GM18868 (cell line): ENCODE measurements at regions not wholly inside any gene's neighbourhood (a gene's known extent, or its start where the extent isn't known, plus 50 kb on each side); places are given as distances from the start of the nearest gene placed in this dataset.

Experiments used
- ATAC-seq: cut with Tn5 transposase; IDR thresholded peaks from one replicate; pipeline ENCODE4 v1.9.1; 2021; ENCODE audit warnings: mild to moderate bottlenecking, moderate library complexity; ENCODE audit not compliant: unreplicated experiment

GRCh38 chr22:48712558-48713271 is 1115.0 kb downstream of the BRD1 start:
- no peak for ATAC-seq

DNA sequence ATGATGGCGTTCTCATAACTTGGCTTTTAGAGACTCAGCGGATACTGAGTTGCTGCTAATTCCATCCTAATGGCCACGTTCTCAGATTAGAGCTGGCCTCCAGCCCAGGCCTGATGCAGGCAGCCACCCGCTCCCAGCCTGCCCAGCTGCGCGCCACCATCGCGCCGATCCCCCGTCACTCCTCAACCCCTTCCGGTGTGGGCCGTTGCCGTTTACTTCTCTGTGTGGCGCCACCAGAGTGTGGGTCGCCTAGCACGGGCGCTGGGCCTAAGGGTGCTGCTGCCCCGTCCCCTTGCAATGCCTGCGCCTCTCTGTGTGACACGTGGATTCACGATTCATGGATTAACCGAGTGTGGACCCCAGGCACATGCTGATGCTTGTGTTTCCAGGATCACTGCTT is 1116.0 kb downstream of the BRD1 start:
- no peak for ATAC-seq

DNA sequence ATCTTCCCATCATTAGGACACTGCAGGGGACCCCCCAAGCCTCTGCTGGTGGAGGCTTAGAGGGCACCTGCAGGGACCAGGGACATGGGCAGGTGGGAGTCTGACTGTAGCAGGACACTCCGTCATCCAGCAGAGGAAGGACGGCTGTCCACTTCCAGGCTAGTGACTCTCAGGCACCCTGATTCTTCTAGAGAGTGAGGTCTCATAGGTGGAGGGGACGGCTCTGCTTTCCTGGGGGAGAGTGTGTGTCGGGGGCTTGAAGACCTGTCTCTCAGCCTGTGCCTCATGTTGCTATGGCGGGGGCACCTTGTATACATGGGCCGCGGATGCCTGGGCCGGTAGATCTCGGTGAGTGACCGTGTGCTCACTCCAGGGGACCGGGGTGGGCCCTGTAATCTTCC is 1116.6 kb downstream of the BRD1 start:
- ATAC-seq, result no peak

- no peak for ATAC-seq
Observed at GRCh38 chr22:48710410-48710809, 1117.3 kb downstream of the BRD1 start.

DNA sequence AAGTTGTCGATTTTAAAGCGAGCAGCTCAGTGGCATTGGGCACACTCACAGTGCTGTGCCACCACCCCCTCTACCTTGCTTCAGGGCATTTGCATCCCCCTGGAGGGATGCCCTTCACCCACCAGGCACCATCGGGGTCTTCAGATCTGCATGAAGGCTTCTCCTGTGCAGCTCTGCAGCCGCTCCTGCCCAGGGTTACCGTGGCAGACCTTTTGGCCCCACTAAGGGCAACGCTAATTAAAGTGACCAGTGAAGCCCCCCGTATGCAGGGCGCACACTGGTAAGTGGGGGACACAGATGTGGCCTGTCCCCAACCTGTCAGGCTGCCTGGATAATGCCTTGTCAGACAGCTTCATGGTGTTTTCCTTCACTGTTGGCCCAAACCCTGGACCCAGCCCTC is 1117.7 kb downstream of the BRD1 start:
- no peak for ATAC-seq

GRCh38 chr22:48709453-48709852 is 1118.2 kb downstream of the BRD1 start:
- ATAC-seq, result no peak

- ATAC-seq, result no peak
Observed at GRCh38 chr22:48708558-48709245, 1119.0 kb downstream of the BRD1 start.

DNA sequence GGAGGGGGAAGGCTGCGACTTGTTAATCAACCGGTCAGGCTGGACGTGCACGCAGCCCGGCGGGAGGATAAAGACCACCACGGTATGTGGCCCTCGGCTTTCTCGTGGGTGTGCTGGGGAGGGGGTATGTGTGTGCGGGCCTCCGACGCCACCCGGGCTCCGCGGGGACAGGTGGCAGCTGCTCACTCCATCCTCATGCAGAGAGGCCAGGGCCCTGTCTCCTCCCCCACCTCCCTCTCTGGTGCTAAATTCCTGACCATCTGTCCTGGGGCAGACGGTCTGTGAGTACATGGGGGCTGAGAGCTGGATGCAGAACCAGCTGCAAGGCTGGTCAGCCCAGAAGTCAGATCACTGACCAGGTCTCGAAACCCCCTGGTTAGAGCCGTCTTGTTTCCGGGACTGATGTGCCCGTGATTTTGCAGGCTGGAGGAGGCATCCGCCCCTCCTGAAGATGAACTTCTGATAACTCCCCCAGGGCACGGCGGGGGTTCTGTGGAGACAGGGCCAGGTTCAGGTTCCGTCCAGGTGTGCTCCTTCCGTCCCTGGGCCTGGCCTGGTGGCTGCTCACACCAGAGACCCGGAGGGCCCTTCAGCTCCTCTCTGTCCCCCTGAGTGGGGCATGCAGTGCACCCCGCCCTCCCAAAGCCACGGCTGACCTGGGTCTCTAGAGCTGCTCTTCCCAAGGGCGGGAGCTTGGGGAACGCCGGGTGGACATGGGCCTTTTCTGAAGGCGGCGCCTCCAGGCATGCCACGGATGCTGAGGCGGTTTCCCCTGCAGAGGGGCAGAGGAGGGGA is 1119.7 kb downstream of the BRD1 start:
- no peak for ATAC-seq

- no peak for ATAC-seq
Observed at GRCh38 chr22:48706934-48707762, 1120.5 kb downstream of the BRD1 start.

- no peak for ATAC-seq
Observed at GRCh38 chr22:48705917-48706605, 1121.6 kb downstream of the BRD1 start.

DNA sequence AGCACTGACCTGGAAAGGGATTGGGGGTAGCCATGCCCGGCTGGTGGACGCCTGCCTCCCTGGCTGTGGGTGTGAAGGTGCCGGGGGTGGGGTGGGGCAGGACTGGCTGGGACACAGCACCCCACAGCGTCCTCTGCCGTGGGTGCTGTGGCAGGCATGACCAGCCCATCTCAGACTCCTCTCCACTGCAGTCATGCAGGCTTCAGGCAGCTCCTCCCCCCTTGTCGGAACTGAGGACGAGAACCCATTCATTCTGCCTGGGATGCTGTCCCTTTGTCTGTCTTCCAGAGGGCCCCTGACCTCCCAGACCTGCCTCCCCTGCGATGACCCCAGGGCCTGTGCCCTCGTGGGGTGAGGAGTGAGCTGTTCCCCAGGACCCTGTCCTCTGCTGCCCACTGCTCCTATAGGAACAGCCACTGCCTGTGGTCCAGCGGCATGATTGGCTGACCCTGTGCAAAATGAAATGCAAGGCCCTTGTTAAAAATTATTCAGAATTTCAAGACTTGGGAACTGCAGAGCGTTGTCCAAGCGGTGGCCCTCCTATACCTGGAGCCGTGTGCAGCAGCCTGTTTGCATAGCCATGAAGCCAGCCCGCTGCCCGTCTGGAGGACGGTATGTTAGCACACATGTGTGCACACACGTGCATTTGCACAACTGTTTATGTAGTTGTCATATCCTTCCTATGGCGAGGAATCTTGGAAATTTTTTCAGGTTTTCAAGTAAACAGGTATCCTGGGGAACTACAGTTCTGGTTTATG is 1122.3 kb downstream of the BRD1 start:
- no peak for ATAC-seq

DNA sequence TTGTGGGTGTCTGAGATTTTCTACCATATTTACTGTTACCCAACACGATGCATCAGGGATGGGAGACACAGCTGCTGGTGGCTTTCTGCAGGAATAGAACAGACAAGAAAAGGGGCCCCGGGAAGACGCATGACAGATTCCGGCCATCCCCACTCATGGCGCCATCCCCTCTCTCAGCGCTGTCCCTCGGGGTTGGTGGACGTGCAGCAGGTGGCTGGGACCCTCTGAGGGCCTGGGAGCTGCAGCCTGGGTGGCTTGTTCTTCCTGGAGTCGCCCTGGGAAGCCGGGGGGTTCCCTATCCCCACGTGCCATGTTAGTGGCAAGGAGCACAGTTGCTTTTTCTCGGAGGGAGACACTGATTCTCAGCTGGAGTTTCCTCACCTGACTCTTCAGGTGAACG is 1123.3 kb downstream of the BRD1 start:
- no peak for ATAC-seq

GRCh38 chr22:48703265-48703941 is 1124.3 kb downstream of the BRD1 start:
- ATAC-seq, result no peak

GRCh38 chr22:48702573-48703264 is 1125.0 kb downstream of the BRD1 start:
- ATAC-seq, result no peak

- no peak for ATAC-seq
Observed at GRCh38 chr22:48701296-48702030, 1126.2 kb downstream of the BRD1 start.

GRCh38 chr22:48700566-48701295 is 1126.9 kb downstream of the BRD1 start:
- ATAC-seq, result no peak

DNA sequence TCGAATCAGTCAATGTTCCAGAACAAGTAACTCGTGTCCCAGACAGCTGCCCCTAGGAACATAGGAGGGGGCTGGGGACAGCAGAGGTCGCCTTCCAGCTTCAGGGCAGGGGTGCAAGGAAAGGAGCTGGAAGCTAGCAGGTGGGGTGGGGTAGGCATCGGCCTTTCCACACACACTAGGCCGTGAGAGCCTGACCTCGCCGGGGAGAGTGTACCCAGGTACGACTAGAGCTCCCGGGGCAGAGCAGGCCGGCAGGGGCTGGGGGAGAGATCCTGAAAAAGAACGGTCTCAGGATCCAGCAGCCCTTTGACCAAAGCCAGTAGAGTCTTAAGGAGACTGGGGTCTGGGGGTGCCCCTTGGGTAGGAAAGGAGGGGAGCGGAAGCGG is 1127.5 kb downstream of the BRD1 start:
- no peak for ATAC-seq
